OCI-LY1 (cell line): ENCODE measurements at regions not wholly inside any gene's neighbourhood (a gene's known extent, or its start where the extent isn't known, plus 50 kb on each side); places are given as distances from the start of the nearest gene placed in this dataset.

ENCODE experiments used
- H2AFZ ChIP-seq: fragments of 200-600 bp; sonication (generic), shearing (Covaris generic); 2 replicates; pipeline ENCODE4 v1.6.0; 2014; ENCODE audit warnings: antibody characterized with exemption, mild to moderate bottlenecking, low read length
- H3F3A ChIP-seq: fragments of 200-600 bp; sonication (generic), shearing (Covaris generic); 2 replicates; pipeline ENCODE4 v1.6.0; 2014; ENCODE audit warnings: mild to moderate bottlenecking, antibody characterized with exemption, low read length, moderate library complexity; ENCODE audit not compliant: insufficient read depth
- H3K27ac ChIP-seq: fragments of 200-600 bp; sonication (generic); 2 replicates; pipeline ENCODE4 v1.5.1; 2014; ENCODE audit warnings: low read length, mixed run types, mild to moderate bottlenecking, low read depth; ENCODE audit not compliant: poor library complexity, severe bottlenecking
- H3K27me3 ChIP-seq: fragments of 200-600 bp; sonication (generic); 2 replicates; pipeline ENCODE4 v1.6.0; 2014; ENCODE audit warnings: antibody characterized with exemption, mild to moderate bottlenecking, low read length, moderate library complexity; ENCODE audit not compliant: insufficient read depth
- H3K36me3 ChIP-seq: fragments of 200-600 bp; sonication (generic); 2 replicates; pipeline ENCODE4 v1.6.1; 2014; ENCODE audit warnings: mild to moderate bottlenecking, antibody characterized with exemption, low read length, moderate library complexity, mixed read lengths; ENCODE audit not compliant: insufficient read depth
- H3K4me1 ChIP-seq: fragments of 200-600 bp; sonication (generic); 2 replicates; pipeline ENCODE4 v1.5.1; 2014; ENCODE audit warnings: mild to moderate bottlenecking, low read length, moderate library complexity; ENCODE audit not compliant: insufficient read depth, severe bottlenecking
- H3K4me2 ChIP-seq: fragments of 200-600 bp; sonication (generic), shearing (Covaris generic); 2 replicates; pipeline ENCODE4 v1.6.1; 2014; ENCODE audit warnings: low read length
- H3K4me3 ChIP-seq: fragments of 200-600 bp; sonication (generic); 2 replicates; pipeline ENCODE4 v1.5.1; 2014; ENCODE audit warnings: low read length, low read depth, mild to moderate bottlenecking, mixed read lengths; ENCODE audit not compliant: poor library complexity, severe bottlenecking
- H3K79me2 ChIP-seq: fragments of 200-600 bp; shearing (Covaris generic); 2 replicates; pipeline ENCODE4 v1.6.1; 2016; ENCODE audit warnings: mixed run types, low read length, mixed read lengths; ENCODE audit not compliant: insufficient read depth
- H3K9ac ChIP-seq: fragments of 200-600 bp; sonication (generic), shearing (Covaris generic); 2 replicates; pipeline ENCODE4 v1.6.1; 2014; ENCODE audit warnings: mild to moderate bottlenecking, low read length, mixed read lengths
- H3K9me2 ChIP-seq: fragments of 200-600 bp; sonication (generic), shearing (Covaris generic); 2 replicates; pipeline ENCODE4 v1.6.1; 2014; ENCODE audit warnings: low read depth, mild to moderate bottlenecking, low read length, mixed read lengths
- H3K9me3 ChIP-seq: fragments of 200-600 bp; shearing (Covaris generic); 2 replicates; pipeline ENCODE4 v1.6.1; 2014; ENCODE audit warnings: low read length, mixed read lengths
- H4K20me1 ChIP-seq: fragments of 200-600 bp; sonication (generic), shearing (Covaris generic); 2 replicates; pipeline ENCODE4 v1.6.0; 2016; ENCODE audit warnings: mild to moderate bottlenecking, low read length; ENCODE audit not compliant: insufficient read depth
- EZH2 ChIP-seq: fragments of 200-600 bp; sonication (generic), shearing (Covaris generic); IDR thresholded peaks from 2 replicates; pipeline ENCODE4 v1.8.0; 2017; ENCODE audit warnings: borderline replicate concordance, mixed run types, mild to moderate bottlenecking, antibody characterized with exemption, low read length, moderate library complexity, mixed read lengths
- TF ChIP-seq, protein P1 (sequence below): fragments of 200-600 bp; sonication (generic), shearing (Covaris generic); IDR thresholded peaks from 2 replicates; pipeline ENCODE4 v1.5.1; 2017; ENCODE audit warnings: mild to moderate bottlenecking, antibody characterized with exemption, low read length, moderate library complexity, mixed read lengths

DNA sequence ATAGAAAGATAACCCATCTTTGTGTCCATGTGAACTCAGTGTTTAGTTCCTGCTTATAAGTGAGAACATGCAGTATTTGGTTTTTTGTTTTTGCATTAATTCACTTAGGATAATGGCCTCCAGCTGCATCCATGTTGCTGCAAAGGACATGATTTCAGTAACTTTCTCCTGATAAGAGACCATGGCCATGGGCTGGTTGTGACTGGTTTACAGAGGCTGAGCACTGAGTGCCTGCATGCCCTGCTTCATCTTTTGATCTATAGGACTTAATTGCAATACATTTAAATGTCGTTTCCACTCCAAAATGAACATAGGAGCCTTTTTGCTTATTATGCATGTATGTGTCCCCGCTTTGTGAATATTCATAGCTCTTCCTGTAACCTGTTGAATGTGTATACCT, 101.3 kb upstream of the IGFBP3 start:
- no peaks in the 10 kb centered on the region for H3K36me3 ChIP-seq
- H3K4me2 ChIP-seq, result no peak overlapping the region
- no peaks in the 10 kb centered on the region for H3K27me3 ChIP-seq
- no peak overlapping the region for H3K27ac ChIP-seq
- H4K20me1 ChIP-seq, result no peaks in the 10 kb centered on the region
- H3K4me1 ChIP-seq, result no peaks in the 10 kb centered on the region
- no peaks in the 10 kb centered on the region for H3K9me3 ChIP-seq
- no peak overlapping the region for H2AFZ ChIP-seq
- H3K4me3 ChIP-seq, result no peak overlapping the region
- no peaks in the 10 kb centered on the region for H3F3A ChIP-seq
- H3K79me2 ChIP-seq, result no peaks in the 10 kb centered on the region
- no peak for TF ChIP-seq EZH2
- TF ChIP-seq, protein P1, sequence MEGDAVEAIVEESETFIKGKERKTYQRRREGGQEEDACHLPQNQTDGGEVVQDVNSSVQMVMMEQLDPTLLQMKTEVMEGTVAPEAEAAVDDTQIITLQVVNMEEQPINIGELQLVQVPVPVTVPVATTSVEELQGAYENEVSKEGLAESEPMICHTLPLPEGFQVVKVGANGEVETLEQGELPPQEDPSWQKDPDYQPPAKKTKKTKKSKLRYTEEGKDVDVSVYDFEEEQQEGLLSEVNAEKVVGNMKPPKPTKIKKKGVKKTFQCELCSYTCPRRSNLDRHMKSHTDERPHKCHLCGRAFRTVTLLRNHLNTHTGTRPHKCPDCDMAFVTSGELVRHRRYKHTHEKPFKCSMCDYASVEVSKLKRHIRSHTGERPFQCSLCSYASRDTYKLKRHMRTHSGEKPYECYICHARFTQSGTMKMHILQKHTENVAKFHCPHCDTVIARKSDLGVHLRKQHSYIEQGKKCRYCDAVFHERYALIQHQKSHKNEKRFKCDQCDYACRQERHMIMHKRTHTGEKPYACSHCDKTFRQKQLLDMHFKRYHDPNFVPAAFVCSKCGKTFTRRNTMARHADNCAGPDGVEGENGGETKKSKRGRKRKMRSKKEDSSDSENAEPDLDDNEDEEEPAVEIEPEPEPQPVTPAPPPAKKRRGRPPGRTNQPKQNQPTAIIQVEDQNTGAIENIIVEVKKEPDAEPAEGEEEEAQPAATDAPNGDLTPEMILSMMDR, result no peak
- H3K9ac ChIP-seq, result no peak overlapping the region
- no peaks in the 10 kb centered on the region for H3K9me2 ChIP-seq

DNA sequence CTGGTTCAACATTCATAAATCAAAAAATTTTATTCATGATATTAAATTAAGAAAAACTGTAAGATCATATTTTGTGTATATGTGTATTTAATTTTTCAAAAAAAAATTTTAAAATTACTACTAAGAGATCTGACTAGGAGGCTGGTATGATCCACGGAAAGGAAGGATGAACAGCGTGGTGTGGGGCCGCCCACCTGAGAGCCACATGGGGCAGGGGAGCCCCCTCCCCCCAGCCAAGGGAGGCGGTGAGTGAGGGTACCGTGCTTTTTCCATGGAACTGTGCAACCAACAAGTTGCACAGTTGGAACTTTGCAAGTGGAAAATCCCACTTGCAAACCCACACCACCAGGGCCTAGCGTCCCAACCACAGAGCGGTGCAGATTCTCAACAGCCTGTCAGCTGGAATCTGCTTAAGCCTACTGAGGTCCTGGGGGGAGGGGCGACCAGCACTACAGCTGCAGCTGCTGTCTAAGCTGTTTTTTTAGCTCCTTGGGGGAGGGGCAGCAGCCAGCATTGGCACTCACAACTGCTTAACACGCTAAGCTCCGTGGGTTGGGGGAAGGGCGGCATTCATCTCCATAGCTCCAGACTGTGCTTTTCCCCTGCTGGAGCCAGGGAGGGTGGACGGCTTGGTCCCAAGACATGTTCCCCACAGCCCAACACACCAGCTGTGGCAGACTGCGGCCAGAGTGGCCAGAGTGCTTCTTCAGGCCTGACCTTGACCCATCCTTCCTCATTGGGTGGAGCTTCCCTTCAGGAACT, 94.2 kb upstream of the IGFBP3 start:
- Histone ChIP-seq H3K79me2 (no peaks in the 10 kb centered on the region), H3K27ac (no peak overlapping the region), H3K9me3 (no peaks in the 10 kb centered on the region), H3K4me3 (no peak overlapping the region), H3K4me2 (no peak overlapping the region), H3K4me1 (no peaks in the 10 kb centered on the region), H3K36me3 (no peaks in the 10 kb centered on the region), H4K20me1 (no peaks in the 10 kb centered on the region), H3K9me2 (no peaks in the 10 kb centered on the region; the same call in 1 of the 2 replicates), H3F3A (no peaks in the 10 kb centered on the region), H2AFZ (no peak overlapping the region), H3K27me3 (no peaks in the 10 kb centered on the region), H3K9ac (no peak overlapping the region)
- no peak for TF ChIP-seq EZH2
- TF ChIP-seq, protein P1, result no peak

DNA sequence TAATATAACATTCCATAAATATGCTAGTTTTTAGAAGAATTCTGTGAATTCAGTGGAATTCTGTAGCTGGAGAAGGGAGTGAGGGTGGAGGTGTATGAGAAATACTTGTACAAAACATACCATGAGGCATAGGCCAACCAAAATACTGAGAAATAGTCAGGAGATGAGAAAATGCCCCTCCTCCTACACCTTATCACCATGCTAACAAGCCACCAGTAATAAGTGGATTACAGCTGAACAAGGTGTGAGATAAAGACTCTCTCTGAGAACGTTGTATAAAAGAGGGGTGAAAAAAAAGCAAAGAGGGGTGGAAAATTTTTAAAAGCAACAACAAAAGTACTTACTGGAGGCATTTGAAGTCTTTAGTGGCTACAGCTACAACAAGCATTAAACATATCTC, 90.4 kb upstream of the IGFBP3 start:
- TF ChIP-seq, protein P1, result no peak
- TF ChIP-seq EZH2, result no peak
- Histone ChIP-seq H3K27ac (no peak overlapping the region), H2AFZ (no peak overlapping the region), H3K9ac (no peak overlapping the region), H3K4me1 (no peaks in the 10 kb centered on the region), H3K9me2 (no peaks in the 10 kb centered on the region; the same call in 1 of the 2 replicates), H3K79me2 (no peaks in the 10 kb centered on the region), H3K36me3 (no peaks in the 10 kb centered on the region), H3K4me3 (no peak overlapping the region), H4K20me1 (no peaks in the 10 kb centered on the region), H3F3A (no peaks in the 10 kb centered on the region), H3K9me3 (no peaks in the 10 kb centered on the region), H3K27me3 (no peaks in the 10 kb centered on the region), H3K4me2 (no peak overlapping the region)
